Tongue (tissue), 1 donor: ENCODE measurements at regions not wholly inside any gene's neighbourhood (a gene's known extent, or its start where the extent isn't known, plus 50 kb on each side); places are given as distances from the start of the nearest gene placed in this dataset.
A peak's percentile ranks its signal among the peaks of the same experiment; 100 is the strongest.
"Not testable (repeated sequence)": the region's sequence is repeated elsewhere in the genome, so short reads cannot be mapped to it uniquely, and the experiment has no call there.

ENCODE experiments used
- DNase-seq: peaks from one replicate; pipeline ENCODE4 v3.0.0-alpha.2; 2015

DNA sequence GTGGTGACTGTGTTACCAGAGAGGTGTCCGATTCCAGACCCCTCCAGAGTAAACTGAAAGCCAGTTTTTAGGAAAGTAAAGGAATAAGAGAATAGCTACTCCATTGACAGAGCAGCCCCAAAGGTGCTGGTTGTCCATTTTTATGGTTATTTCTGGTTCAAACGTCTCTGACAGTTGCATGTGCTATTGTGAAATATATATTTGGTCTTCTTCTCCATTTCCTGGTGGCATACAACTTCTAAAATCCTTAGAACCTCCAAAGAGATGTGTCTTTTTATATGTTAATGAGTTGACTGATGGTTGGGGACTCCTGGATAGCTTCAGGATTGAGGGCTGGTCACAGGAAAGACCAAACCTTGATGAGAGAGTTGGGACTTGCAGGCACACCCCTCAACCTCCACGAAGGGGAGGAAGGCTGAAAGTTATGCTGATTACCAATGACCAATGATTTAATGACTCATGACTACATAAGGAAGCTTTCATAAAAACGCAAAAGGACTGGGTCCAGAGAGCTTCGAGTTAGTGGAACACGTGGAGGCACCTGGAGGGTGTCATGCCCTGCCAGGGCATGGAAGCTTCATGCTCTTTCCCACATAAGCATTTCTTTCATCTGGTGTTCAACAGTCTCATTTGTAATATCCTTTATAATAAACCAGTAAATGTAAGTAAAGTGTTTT is 100.7 kb downstream of the SLC16A1 start:
- DNase-seq: no peak

DNA sequence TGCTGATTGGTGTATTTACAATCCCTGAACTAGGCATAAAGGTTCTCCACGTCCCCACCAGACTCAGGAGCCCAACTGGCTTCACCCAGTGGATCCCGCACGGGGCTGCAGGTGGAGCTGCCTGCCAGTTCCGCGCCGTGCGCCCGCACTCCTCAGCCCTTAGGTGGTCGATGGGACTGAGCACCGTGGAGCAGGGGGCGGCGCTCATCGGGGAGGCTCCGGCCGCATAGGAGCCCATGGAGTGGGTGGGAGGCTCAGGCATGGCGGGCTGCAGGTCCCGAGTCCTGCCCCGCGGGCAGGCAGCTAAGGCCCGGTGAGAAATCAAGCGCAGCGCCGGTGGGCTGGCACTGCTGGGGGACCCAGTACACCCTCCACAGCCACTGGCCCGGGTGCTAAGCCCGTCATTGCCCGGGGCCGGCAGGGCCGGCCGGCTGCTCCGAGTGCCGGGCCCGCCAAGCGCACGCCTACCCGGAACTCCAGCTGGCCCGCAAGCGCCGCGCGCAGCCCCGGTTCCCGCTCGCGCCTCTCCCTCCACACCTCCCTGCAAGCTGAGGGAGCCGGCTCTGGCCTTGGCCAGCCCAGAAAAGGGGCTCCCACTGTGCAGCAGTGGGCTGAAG is 101.5 kb downstream of the SLC16A1 start:
- DNase-seq: not testable (repeated sequence)

DNA sequence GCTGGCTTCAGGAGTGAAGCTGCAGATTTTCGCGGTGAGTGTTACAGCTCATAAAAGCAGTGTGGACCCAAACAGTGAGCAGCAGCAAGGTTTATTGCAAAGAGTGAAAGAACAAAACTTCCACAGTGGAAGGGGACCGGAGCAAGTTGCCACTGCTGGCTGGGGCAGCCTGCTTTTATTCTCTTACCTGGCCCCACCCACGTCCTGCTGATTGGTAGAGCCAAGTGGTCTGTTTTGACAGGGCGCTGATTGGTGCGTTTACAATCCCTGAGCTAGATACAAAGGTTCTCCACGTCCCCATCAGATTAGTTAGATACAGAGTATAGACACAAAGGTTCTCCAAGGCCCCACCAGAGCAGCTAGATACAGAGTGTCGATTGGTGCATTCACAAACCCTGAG is 102.1 kb downstream of the SLC16A1 start:
- not testable (repeated sequence) for DNase-seq

DNA sequence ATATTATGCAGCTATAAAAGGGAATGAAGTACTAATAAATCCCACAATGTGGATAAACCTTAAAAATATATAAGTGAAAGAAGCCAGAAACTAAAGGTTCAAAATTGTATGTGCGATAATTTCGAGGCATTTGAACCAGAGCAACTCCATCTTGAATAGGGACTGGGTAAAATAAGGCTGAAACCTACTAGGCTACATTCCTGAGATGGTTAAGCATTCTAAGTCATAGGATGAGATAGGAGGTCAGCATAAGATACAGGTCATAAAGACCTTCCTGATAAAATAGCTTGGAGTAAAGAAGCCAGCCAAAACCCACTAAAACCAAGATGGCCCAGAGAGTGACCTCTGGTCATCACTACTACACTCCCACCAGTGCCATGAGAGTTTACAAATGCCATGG is 103.1 kb downstream of the SLC16A1 start:
- no peak for DNase-seq

DNA sequence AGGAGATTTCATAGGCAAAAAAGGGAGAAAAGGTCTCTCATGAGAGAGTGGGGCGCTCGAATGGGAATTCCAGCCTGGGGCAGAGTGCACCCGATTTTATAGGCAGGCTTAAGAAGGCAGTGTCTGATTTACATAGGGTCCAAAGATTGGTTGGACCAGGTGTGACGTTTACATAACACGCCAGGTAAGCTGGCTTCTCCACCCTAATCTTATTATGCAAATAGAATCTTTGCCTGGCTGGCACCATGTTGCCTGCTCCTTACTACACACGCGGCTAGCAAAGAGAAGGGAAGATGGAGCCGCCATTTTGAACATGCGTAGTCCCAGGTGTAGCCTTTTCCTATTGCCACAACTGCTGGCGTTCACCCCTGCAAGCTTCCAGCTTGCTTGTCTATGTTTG is 103.7 kb downstream of the SLC16A1 start:
- no peak for DNase-seq

DNA sequence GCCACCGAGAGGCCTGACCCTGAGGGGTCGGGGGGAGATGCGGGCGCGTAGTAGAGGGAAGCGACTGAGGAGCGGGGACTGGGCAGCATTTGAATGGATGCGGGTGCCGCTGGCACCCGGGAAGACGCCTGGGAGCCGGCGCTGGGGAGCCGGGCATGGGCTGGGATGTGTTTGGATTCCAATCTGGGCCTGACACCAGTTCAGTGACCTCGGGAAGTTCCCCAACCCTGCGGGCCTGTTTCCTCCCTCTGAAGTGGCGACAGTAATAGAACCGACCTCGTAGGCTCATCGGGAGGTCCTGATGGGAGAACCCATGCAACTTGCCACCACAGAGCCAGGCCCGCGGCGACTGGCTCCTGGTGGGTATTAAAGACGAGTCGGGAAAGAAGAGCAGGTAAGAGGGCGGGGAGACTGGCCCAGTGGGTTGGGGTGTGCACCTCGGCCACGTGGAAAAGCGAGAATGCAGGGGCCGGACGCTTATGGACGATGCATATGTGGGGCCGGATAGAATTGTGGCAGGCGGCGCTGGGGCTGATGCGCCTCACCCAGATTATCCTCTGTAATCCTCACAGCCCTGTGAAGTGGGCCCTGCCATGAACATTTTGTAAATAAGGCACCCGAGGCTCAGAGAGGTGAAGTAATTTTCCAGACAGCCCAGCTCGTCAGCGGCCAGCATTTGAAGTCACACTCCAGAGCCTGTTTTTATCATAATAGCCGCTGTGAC is 105.8 kb downstream of the SLC16A1 start:
- no peak for DNase-seq

DNA sequence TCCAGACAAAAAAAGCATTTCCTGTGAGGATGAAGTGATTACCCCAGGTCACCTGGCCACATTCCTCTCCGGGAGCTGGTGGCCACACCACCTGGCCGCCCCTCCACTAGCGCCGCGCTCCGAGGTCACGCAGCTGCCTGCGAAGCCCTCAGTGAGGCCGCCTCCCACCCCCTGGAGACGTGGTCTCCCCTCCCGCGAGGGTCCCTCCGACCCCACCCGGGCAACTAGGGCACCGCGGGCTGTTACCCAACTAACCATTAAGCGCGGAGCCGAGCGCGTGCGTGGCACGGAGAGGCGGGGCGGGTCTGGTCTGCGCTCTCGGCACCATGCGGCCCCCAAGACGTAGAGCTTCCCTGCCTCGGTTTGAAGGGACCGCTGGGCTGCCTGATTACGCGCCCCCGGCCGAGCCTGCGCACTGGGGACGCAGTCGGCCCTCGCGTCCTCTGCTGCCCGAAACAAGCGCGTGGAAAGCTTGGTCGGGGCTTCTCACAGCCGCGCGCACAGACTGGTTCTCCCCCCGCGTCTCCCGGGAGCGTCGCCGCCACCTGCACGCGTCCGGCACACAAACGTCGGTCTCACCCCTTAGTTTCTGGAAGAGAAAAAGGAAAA is 106.5 kb downstream of the SLC16A1 start:
- DNase-seq: peak; percentile 60

DNA sequence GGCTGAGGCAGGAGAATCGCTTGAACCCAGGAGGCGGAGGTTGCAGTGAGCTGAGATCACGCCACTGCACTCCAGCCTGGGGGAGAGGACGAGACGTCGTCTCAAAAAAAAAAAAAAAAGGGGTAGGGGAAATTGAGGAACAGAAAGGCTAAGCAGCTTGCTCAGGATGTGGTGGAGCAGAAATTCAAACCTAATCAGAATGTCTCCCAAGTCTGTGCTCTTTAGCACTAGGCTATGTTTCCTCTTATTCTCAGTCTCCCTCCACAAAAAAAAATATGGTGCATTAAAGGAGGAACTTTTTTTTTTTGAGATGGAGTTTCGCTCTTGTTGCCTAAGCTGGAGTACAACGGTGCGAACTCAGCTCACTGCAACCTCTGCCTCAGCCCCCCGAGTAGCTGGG is 114.2 kb downstream of the SLC16A1 start:
- DNase-seq: no peak

DNA sequence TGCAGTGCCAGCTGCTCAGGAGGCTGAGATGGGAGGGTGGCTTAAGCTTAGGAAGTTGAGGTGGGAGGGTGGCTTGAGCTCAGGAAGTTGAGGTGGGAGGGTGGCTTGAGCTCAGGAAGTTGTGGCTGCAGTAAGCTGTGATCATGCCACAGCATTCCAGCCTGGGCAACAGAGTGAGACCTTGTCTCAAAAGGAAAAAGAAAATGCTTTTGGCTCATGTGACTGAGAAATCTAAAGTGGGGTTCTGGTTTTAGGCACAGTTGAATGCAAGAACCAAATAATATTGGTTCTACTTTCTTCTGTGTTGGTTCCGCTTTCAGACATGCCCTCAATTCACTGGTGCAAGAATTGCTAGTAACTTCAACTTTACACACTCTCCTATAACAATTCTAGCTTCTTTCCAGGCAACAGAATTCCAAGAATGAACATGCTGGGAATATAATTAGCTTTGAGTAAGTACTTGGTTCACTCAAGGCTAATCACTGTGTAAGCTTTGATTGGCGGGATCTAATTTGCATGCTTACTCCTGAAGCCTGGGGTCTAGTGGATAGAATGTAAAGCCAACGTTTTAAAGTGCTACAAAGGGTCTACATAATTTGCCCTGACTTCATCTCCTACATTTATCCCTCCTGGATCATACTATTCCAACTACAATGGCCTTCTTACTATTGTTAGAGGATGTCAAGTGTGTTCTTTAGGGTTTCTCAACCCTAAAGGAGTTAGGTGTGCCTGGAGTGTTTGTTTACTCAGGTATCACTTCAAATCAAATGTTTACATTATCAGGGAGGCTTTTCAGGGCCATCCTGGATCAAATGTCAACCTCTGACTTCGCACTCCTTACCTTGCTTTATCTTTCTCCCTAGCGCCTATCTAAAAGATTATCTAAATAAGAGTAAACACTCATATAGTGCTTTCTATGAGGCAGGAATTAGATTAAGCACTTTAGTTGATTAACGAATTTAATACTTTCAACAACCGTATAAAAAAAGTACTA is 115.1 kb downstream of the SLC16A1 start:
- DNase-seq: no peak

DNA sequence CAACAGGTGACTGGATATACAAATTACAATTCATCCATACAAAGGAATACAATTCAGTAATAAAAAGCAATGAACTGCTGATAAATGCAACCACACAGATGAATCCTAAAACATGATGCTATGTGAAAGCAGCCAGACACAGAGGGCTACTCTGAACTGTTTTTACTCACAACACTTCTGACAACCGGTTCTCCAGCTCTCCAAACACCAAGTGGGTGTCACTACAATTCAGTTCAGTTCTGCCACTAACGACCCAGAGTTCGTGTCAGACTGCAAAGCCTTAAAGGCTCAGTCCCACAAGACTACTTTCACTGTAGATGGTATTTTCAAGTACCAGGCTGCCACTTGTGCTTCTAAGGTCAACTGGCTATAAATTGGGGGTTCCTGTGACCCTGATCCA is 119.4 kb downstream of the SLC16A1 start:
- no peak for DNase-seq

DNA sequence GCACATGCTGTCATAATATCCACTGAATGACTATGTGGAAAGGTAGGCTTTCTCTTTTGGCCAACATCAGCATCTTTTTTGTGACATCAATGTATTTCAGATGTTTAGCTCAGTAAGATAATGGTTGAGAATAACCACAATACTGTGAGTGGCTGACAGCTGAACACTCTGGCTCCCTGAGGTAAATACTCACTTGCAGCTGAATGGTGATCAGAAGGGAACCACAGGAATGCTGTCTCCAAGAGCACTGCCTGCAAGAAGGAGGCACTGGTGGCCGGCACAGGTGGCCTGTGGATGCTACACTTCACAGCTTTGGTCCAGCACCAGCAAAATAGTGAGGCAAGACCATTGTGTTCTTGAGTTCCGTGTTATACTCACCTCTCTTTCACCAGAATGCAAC is 118.7 kb upstream of the PPM1J start:
- DNase-seq: no peak

DNA sequence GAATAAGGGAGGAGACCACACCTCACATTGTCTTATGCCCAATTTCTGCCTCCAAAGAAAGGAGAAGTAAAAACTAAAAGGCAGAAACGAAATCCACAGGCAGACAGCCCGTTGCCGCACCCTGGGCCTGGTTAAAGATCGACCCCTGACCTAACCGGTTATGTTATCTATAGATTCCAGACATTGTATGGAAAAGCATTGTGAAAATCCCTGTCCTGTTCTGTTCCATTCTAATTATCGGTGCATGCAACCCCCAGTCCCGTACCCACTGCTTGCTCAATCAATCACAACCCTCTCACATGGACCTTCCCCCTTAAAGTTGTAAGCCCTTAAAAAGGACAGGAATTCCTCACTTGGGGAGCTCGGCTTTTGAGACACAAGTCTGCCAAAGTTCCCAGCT is 117.1 kb upstream of the PPM1J start:
- not testable (repeated sequence) for DNase-seq

DNA sequence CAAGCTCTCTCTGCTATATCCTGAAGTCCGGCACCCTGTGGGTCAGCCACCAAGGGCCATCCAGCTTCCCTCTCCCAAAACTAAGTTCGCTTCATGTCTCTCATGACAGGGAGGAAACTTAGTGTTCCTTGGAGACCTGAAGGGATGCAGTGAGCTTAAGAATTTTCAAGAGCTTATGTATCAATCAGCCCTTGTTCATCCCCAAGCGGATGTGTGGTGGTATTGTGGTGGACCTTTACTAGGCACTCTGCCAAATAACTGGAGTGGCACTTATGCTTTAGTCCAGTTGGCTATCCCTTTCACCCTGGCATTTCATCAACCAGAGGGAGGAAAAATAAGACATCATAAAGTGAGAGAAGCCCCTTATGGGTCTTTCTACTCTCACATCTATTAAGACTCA is 114.6 kb upstream of the PPM1J start:
- not testable (repeated sequence) for DNase-seq

DNA sequence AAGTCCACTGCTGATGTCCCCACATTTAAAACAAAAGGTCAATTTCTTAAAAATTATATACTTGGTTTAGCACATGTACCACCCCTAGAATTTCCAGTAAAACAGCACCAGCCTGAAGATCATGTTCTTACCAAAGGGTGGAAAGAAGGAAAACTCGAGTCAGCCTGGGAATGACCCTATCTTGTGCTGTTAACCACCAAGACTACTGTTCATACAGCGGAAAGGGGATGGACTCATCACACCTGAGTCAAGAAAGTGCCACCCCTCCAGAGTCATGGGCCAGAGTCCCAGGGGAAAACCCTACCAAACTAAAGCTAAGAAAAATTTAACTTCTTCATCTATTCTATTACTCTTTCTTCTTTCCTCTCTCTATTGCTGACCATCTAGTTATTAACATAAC is 113.6 kb upstream of the PPM1J start:
- DNase-seq: no peak

DNA sequence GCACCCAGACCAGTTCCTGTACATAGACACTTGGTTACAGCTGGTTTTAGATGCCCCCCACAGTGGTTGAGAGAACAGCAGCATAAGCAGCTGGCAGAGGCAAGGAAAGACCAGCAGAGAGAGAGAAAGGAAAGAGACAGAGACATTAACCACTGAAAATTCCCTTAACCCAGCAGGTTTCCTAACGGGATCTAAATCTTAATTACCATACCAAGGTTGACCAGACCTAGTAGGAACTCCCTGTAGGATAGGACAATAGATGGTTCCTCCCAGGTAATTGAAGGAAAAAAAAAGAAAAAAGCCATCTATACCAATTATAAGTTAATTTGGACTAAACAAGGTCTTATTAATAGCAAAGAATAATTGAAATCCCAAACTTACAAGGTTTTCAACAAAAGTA is 112.3 kb upstream of the PPM1J start:
- not testable (repeated sequence) for DNase-seq

DNA sequence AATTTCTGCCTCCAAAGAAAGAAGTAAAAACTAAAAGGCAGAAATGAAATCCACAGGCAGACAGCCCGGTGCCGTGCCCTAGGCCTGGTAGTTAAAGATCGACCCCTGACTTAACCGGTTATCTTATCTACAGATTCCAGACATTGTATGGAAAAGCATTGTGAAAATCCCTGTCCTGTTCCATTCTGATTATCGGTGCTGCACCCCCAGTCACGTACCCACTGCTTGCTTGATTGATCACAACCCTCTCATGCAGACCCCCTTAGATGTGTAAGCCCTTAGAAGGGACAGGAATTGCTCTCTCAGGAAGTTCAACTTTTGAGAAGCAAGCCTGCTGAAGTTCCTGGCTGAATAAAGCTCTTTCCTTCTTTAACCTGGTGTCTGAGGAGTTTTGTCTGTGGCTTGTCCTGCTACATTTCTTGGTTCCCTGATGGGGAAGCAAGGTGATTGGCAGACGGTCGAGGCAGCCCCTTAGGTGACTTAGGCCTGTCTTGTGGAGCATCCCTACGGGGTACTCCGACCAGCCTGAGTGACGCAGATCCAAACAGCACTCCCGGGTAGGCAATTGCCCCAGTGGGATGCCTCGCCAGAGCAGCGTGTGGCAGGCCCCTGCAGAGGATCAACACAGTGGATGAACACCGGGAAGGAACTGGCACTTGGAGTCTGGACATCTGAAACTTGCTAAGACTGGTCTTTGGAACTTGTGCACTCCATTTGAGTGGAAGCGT is 111.2 kb upstream of the PPM1J start:
- DNase-seq: no peak

DNA sequence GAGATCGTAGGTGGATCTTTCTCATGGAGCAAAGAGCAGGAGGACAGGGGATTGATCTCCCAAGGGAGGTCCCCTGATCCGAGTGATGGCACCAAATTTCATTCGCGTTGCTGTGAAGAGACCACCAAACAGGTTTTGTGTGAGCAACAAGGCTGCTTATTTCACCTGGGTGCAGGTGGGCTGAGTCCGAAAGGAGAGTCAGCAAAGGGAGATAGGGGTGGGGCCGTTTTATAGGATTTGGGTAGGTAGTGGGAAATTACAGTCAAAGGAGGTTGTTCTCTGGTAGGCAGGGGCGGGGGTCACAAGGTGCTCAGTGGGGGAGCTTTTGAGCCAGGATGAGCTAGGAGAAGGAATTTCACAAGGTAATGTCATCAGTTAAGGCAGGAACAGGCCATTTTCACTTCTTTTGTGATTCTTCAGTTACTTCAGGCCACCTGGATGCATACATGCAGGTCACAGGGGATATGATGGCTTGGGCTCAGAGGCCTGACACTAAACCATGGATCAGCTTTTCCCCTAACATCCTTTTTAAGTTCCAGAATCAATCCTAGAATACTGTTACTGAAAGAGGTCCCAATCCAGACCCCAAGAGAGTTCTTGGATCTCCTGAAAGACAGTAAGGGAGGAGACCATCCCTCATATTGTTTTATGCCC is 110.6 kb upstream of the PPM1J start:
- not testable (repeated sequence) for DNase-seq

DNA sequence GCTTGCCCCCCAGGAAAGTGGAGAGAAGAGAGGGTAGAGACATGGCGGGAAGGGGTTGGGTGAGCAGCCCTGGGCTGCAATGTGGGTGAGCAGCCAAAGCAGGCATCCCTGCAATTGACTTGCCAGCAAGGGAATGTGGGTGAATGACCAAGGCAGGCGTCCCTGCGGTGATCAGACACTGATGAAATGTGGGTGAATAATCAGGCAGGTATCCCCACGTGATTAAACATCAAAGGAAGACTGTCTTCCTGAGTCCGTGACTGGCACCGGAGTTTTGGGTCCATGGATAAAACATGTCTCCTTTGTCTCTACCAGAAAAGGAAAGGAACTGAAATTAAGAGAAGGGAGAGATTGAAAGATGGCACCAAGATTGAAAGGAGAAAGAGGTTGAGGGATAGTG is 109.9 kb upstream of the PPM1J start:
- not testable (repeated sequence) for DNase-seq

DNA sequence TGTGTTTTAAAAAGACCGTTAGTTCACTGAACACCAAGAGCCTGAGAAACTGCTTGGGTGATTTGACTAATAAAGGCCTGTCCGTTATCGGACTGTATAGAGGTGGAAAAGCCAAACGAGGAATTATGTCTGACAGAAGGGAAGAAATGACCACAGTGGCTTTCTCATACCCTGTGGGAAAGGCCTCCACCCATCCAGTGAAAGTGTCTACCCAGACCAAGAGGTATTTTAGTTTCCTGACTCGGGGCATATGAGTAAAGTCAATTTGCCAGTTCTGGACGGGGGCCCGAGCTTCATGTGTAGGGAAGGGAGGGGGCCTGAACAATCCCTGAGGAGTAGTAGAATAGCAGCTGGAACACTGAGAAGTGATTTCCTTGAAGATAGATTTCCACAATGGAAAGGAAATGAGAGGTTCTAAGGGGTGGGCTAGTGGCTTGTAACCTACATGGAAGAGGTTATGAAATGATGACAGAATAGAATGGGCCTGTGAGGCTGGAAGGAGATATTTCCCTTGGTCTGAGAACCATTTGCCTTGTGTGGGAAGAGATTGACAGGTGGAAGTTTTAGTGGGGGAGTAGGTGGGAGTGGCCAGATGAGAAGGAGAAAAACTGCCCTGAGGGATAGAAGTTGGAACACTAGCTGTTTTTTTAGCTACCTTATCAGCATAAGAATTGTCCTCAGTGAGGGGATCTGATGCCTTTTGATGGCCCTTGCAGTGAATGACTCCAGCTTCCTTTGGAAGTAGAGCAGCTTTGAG is 106.4 kb upstream of the PPM1J start:
- DNase-seq: not testable (repeated sequence)
